Retinal pigment epithelial cell (primary cell): ENCODE measurements at regions not wholly inside any gene's neighbourhood (a gene's known extent, or its start where the extent isn't known, plus 50 kb on each side); places are given as distances from the start of the nearest gene placed in this dataset.

ENCODE experiments used
- DNase-seq: peaks from one replicate; pipeline ENCODE4 v3.0.0-alpha.2; 2010; ENCODE audit warnings: low read depth
- H3K4me3 ChIP-seq: 2 replicates; pipeline ENCODE4 v1.5.1; 2011; ENCODE audit warnings: mild to moderate bottlenecking, low read length, control low read depth, moderate library complexity
- TF ChIP-seq, protein P1 (sequence below): conservative IDR thresholded peaks from 2 replicates; pipeline ENCODE4 v1.5.1; 2011; ENCODE audit warnings: low read depth, low read length, control low read depth, inconsistent platforms

DNA sequence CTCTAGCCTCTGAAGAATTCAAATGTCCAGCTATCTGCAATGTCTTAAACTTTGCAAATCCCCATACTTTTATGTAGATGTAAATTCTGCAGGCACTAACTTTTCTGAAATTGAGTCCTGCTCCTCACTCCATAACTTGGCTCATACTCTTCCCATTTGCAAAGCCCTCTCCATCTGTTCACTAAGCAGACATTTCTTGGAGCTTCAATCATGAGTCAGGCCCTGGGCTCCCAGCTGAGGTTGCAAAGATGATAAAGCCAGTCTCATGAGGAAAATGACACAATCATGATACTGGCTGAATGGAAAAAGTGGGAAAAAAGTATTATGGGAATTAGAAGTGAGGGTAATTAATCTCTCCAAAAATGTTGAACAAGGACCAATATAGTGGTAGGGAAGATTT is 507.6 kb downstream of the NR2F2 start:
- TF ChIP-seq, protein P1, sequence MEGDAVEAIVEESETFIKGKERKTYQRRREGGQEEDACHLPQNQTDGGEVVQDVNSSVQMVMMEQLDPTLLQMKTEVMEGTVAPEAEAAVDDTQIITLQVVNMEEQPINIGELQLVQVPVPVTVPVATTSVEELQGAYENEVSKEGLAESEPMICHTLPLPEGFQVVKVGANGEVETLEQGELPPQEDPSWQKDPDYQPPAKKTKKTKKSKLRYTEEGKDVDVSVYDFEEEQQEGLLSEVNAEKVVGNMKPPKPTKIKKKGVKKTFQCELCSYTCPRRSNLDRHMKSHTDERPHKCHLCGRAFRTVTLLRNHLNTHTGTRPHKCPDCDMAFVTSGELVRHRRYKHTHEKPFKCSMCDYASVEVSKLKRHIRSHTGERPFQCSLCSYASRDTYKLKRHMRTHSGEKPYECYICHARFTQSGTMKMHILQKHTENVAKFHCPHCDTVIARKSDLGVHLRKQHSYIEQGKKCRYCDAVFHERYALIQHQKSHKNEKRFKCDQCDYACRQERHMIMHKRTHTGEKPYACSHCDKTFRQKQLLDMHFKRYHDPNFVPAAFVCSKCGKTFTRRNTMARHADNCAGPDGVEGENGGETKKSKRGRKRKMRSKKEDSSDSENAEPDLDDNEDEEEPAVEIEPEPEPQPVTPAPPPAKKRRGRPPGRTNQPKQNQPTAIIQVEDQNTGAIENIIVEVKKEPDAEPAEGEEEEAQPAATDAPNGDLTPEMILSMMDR = no peak

DNA sequence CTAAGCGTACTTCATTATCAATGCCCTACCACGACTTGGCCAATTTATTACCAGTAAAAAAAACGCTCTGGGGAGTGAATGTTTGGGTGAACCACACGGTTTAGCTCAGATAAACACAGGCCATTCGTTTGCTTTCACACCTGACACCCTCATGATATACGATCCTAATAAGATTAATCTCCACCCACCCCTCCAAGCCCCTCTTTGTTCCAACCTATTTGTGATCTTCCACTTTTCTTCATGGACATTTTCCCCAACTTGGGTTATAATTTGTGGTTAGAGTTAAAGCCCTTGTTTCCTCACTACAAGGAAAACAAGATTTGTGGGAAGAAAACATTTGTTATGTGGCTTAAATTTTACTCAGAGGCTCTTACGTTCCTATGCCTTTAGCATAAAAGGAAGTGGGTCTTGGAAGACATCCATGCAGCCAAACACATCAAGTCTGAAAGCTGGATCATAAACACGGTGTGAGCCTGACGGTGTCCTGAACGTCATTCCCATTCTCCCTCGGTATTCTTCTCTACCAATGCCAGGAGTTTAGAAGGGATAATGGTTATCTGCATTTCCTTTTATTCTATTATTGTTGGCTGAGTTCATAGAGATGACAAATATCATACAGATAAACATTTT is 518.9 kb downstream of the NR2F2 start:
- TF ChIP-seq, protein P1 = no peak
- no peak for DNase-seq

More for the DNA sequence above, 507.6 kb downstream of the NR2F2 start:
- no peak overlapping the region for H3K4me3 ChIP-seq
- DNase-seq = no peak

DNA sequence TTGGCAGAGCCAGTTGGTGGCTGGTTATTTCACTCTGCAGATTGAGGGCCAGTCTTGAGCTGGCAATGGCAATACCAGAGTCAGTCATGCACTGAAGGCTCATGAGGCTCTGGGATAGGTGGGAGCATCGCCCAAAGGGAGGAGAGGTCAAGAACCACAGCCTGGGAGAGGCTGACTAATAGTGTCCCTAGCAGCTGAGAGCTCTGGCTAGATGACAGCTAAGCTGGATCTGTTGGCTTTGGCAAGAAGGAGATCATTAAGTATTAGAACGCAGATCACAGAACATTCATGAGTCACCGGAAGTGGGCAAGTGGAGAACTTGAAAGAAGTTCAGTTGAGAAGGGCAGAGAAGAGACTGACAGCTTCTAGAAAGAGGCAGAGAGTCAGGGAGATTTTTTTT is 521.1 kb downstream of the NR2F2 start:
- no peak overlapping the region for H3K4me3 ChIP-seq
- no peak for DNase-seq
- TF ChIP-seq, protein P1 = no peak

More for the DNA sequence above, 518.9 kb downstream of the NR2F2 start:
- H3K4me3 ChIP-seq = no peak overlapping the region

DNA sequence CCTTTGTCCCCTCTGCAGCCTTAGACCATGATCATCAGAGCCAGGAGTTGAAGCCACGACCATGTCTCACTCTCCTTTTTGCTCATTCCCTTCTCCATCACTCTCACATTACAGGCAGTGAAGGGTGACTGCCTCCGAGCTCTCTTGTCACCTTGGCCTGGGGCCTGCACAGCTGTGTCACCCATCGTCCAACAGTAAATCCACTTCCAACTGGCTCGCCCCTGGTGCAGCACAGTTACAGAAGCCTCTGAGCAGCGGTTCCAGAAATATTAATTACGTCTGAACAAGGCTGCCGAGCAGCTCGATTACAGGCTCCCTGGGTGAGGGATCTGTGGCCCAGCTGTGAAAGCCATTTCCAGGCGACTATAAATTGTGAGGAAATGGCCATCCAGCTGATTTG is 528.2 kb downstream of the NR2F2 start:
- TF ChIP-seq, protein P1 = no peak
- DNase-seq = no peak

DNA sequence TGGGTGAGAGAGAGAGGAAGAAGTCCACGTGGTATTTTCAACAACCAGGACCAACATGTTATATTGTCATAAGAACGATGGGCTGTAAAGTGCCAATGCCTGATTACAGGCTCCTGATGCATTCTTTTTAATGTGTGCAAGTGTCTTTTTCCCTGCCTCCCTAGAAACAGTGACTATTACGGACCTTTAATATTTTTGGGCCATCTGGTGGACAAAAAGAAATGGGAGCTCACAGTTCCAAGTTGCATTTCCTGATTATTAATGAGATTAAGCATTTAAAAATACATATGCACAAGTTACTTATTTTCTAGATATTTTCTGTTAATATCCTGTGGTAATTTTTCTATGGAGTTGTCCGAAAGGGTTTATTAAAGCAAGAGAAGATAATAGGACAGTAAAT is 530.2 kb downstream of the NR2F2 start:
- DNase-seq = no peak
- no peak overlapping the region for H3K4me3 ChIP-seq
- TF ChIP-seq, protein P1 = no peak

More for the DNA sequence above, 528.2 kb downstream of the NR2F2 start:
- no peak overlapping the region for H3K4me3 ChIP-seq

DNA sequence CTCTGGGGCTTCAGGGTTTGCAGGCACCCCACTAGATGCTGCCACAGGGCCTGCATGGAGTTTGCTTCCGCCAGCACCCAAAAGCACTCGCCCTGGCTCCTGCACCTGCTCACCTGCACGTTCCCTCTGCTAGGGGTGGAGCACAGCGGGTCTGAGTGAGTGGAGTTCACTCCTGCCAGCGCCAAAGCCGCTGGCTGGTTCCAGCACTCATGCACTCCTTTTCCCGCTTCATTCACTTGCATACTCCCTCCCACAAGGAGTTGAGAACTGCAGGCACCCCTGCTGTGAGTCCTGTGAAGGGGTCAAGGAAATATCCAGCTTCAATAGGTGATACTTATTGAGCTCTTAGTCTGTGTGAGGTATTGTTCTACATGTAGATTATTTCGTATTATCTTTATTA is 537.5 kb downstream of the NR2F2 start:
- H3K4me3 ChIP-seq = no peak overlapping the region
- TF ChIP-seq, protein P1 = no peak
- DNase-seq = no peak

DNA sequence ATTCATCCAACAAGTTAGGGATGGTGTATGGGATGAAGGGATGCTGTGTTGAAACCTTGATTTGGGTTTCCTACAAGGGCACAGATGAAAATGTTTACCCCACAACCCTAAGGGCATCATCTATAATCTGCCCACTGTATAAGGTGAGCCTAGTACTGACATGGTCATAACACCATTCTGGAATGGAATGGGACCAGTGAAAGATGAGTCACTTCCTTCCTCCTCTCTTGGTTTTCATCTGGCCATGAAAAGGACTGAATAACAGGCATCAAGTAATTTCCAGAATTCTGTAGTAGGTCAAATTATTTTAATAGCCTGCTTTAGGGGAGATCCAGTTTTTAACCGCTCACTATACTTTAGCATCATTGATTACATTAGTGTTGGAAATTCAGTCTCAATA is 538.6 kb downstream of the NR2F2 start:
- DNase-seq = no peak
- TF ChIP-seq, protein P1 = no peak
- no peak overlapping the region for H3K4me3 ChIP-seq
